ENCODE measurements at regions not wholly inside any gene's neighbourhood (a gene's known extent, or its start where the extent isn't known, plus 50 kb on each side); places are given as distances from the start of the nearest gene placed in this dataset.
"Not testable (repeated sequence)": the region's sequence is repeated elsewhere in the genome, so short reads cannot be mapped to it uniquely, and the experiment has no call there.

GRCh38 chr12:38156497-38157245 is 159.9 kb upstream of the ALG10B start:
- no peak for ATAC-seq (ENCODE audit: poor library complexity)
- no peak for DNase-seq
- intact Hi-C loops (cut with DNase I) = no loop called here

GRCh38 chr12:38157274-38157932 is 159.2 kb upstream of the ALG10B start:
- intact Hi-C loops (cut with DNase I) = no loop called here
- no peak for DNase-seq

GRCh38 chr12:38157933-38158401 is 158.6 kb upstream of the ALG10B start:
- ATAC-seq (ENCODE audit: poor library complexity) (no peak), DNase-seq (no peak)
- intact Hi-C loops (cut with DNase I) = no loop called here

More at GRCh38 chr12:38157274-38157932, 159.2 kb upstream of the ALG10B start:
- no peak for ATAC-seq (ENCODE audit: poor library complexity)

- intact Hi-C loops (cut with DNase I) = no loop called here
- no peak for DNase-seq
- no peak for ATAC-seq (ENCODE audit: poor library complexity)
Measured at GRCh38 chr12:38158428-38159091, 158.0 kb upstream of the ALG10B start.

GRCh38 chr12:38159092-38159551 is 157.5 kb upstream of the ALG10B start:
- no peak for ATAC-seq (ENCODE audit: poor library complexity)
- no peak for DNase-seq
- intact Hi-C loops (cut with DNase I) = no loop called here

- ATAC-seq (ENCODE audit: poor library complexity) = no peak
- intact Hi-C loops (cut with DNase I) = no loop called here
- DNase-seq = no peak
Measured at GRCh38 chr12:38159591-38160317, 156.8 kb upstream of the ALG10B start.

GRCh38 chr12:38160318-38161122 is 156.1 kb upstream of the ALG10B start:
- intact Hi-C loops (cut with DNase I) = no loop called here
- DNase-seq = no peak

GRCh38 chr12:38161123-38162000 is 155.2 kb upstream of the ALG10B start:
- intact Hi-C loops (cut with DNase I) = no loop called here
- DNase-seq (no peak), ATAC-seq (ENCODE audit: poor library complexity) (no peak)

More at GRCh38 chr12:38160318-38161122, 156.1 kb upstream of the ALG10B start:
- no peak for ATAC-seq (ENCODE audit: poor library complexity)

- ATAC-seq (ENCODE audit: poor library complexity) (no peak), DNase-seq (no peak)
- intact Hi-C loops (cut with DNase I) = no loop called here
Measured at GRCh38 chr12:38162013-38162412, 154.6 kb upstream of the ALG10B start.

GRCh38 chr12:38162708-38163441 is 153.7 kb upstream of the ALG10B start:
- ATAC-seq (ENCODE audit: poor library complexity) (no peak), DNase-seq (no peak)
- intact Hi-C loops (cut with DNase I) = no loop called here

GRCh38 chr12:38163442-38163801 is 153.2 kb upstream of the ALG10B start:
- no peak for ATAC-seq (ENCODE audit: poor library complexity)
- intact Hi-C loops (cut with DNase I) = no loop called here
- no peak for DNase-seq

- intact Hi-C loops (cut with DNase I) = no loop called here
- DNase-seq (no peak), ATAC-seq (ENCODE audit: poor library complexity) (no peak)
Measured at GRCh38 chr12:38166225-38166624, 150.3 kb upstream of the ALG10B start.

GRCh38 chr12:38175538-38175937 is 141.0 kb upstream of the ALG10B start:
- ATAC-seq (ENCODE audit: poor library complexity) (no peak), DNase-seq (no peak)
- intact Hi-C loops (cut with DNase I) = no loop called here

- intact Hi-C loops (cut with DNase I); ATAC-seq (ENCODE audit: poor library complexity); DNase-seq: not testable (repeated sequence)
Measured at GRCh38 chr12:38183617-38184016, 133.0 kb upstream of the ALG10B start.

GRCh38 chr12:38197286-38197685 is 119.3 kb upstream of the ALG10B start:
- DNase-seq; ATAC-seq (ENCODE audit: poor library complexity); intact Hi-C loops (cut with DNase I): not testable (repeated sequence)

GRCh38 chr12:38201461-38202276 is 114.9 kb upstream of the ALG10B start:
- no peak for DNase-seq
- ATAC-seq (ENCODE audit: poor library complexity) = no peak
- intact Hi-C loops (cut with DNase I) = no loop called here
